ENCODE measurements at regions not wholly inside any gene's neighbourhood (a gene's known extent, or its start where the extent isn't known, plus 50 kb on each side); places are given as distances from the start of the nearest gene placed in this dataset.

DNA sequence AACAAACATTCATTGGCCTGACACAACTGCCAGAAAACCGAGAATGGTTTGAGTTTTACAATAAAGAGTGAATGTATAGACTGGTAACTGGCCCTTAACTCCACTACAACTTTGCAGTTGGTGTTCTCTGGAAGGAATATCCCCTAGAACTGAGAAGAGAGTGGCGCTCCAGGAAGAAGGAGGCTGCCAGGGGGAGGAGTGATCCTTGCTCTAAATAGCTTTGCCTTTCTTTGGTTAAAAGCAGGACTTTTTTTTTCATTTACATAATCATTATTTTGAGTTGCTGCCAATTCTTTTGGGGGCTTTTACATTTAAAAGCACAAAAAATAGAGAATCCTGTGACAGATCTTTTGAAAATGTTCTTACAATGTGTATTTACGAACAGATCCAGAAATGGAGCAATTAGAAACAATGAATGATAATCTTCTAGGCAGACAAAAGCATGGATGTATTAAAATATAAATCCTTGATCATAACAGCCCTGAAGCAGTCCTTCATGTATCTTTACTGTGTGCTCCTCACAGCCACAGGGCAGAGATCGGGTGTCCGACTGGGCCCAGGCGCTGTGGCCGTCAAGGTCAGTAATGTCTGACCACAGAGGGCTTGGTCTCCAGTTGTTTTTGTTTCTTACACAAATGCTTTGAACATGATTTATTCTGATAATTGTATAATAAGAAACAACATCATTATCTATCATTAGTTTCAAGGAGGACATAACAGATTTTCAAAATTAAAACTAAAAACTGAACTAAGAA is 612.2 kb downstream of the HDGFL1 start:
- peak overlapping the region; percentile 17 for H3K9ac ChIP-seq (ENCODE audit: insufficient read length)
- H3K9me3 ChIP-seq (ENCODE audit: low read depth, low read length) = no peaks in the 10 kb centered on the region
- DNase-seq (ENCODE audit: low read depth, low spot score) = no peak
- TF ChIP-seq POLR2AphosphoS5 (IDR thresholded peaks at IDR 0.05; ENCODE audit: borderline replicate concordance, low read depth, low read length) = 0 out of 2 replicates have a peak, but pooled peaks have one; percentile 1
- no peak for TF ChIP-seq EZH2 (IDR thresholded peaks at IDR 0.05)
- H3K4me3 ChIP-seq = peak overlapping the region; percentile 67
- no peaks in the 10 kb centered on the region for H3K36me3 ChIP-seq (ENCODE audit: insufficient read depth, low read length)
- peak overlapping the region; percentile 93 for H3K27ac ChIP-seq

DNA sequence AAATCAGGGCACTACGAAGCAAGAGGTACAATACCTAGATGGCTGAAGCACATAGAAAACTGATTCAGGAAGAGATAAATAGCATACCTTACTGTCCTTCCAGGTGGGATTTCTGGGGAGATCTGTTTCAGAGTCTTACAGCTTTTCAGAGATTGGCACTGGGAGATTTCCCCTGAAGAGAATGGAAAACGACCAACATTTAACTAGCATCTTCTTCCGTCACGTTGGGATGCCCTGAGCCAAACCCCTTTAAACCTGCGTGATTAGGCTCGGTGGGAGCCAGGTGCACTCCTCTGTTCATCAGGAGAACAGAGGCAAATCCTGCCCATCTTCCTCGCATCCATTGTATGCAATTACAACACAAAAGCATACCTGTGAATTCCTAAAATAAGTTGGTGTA is 614.5 kb downstream of the HDGFL1 start:
- H3K27ac ChIP-seq = no peak overlapping the region
- no peak overlapping the region for H3K9ac ChIP-seq (ENCODE audit: insufficient read length)
- H3K36me3 ChIP-seq (ENCODE audit: insufficient read depth, low read length) = no peaks in the 10 kb centered on the region
- H3K4me3 ChIP-seq = no peak overlapping the region
- no peak for DNase-seq (ENCODE audit: low read depth, low spot score)
- H3K9me3 ChIP-seq (ENCODE audit: low read depth, low read length) = no peaks in the 10 kb centered on the region
- no peak for TF ChIP-seq POLR2AphosphoS5 (IDR thresholded peaks at IDR 0.05; ENCODE audit: borderline replicate concordance, low read depth, low read length)
- no peak for TF ChIP-seq FOXP2 (optimal IDR thresholded peaks at IDR 0.05; ENCODE audit: control extremely low read depth, extremely low read length, insufficient read depth)
- TF ChIP-seq EZH2 (IDR thresholded peaks at IDR 0.05) = no peak

DNA sequence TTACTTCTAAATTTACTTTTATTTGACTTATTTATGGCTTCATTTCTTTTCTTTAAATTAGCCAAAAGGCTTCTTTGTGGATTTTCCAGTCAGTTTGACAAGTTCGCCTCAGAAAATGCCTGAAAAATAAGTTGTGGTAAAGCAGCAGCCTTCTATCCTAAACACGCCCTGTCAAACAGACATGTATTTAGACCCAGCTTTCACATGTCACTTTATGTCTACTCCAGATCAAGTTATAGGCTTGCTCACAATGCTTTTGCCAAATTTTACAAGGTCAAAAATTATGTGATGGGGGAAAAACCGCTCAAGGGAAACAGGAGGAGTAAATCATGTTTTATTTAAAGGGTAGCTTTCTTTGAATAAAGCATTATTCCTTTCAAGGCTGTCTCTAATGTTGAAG is 615.0 kb downstream of the HDGFL1 start:
- H3K27ac ChIP-seq = no peak overlapping the region
- no peak overlapping the region for H3K9ac ChIP-seq (ENCODE audit: insufficient read length)
- no peak overlapping the region for H3K4me3 ChIP-seq
- H3K9me3 ChIP-seq (ENCODE audit: low read depth, low read length) = no peaks in the 10 kb centered on the region
- no peak for TF ChIP-seq FOXP2 (optimal IDR thresholded peaks at IDR 0.05; ENCODE audit: control extremely low read depth, extremely low read length, insufficient read depth)
- no peak for TF ChIP-seq EZH2 (IDR thresholded peaks at IDR 0.05)
- no peaks in the 10 kb centered on the region for H3K36me3 ChIP-seq (ENCODE audit: insufficient read depth, low read length)
- DNase-seq (ENCODE audit: low read depth, low spot score) = no peak

GRCh38 chr6:23195487-23195886 is 626.1 kb downstream of the HDGFL1 start:
- TF ChIP-seq FOXP2 (optimal IDR thresholded peaks at IDR 0.05; ENCODE audit: control extremely low read depth, extremely low read length, insufficient read depth) = no peak
- TF ChIP-seq EZH2 (IDR thresholded peaks at IDR 0.05) = no peak
- TF ChIP-seq POLR2AphosphoS5 (IDR thresholded peaks at IDR 0.05; ENCODE audit: borderline replicate concordance, low read depth, low read length) = no peak
- no peaks in the 10 kb centered on the region for H3K36me3 ChIP-seq (ENCODE audit: insufficient read depth, low read length)
- no peaks in the 10 kb centered on the region for H3K9me3 ChIP-seq (ENCODE audit: low read depth, low read length)
- no peak overlapping the region for H3K9ac ChIP-seq (ENCODE audit: insufficient read length)
- no peak overlapping the region for H3K27ac ChIP-seq
- no peak for DNase-seq (ENCODE audit: low read depth, low spot score)
- no peak overlapping the region for H3K4me3 ChIP-seq

- H3K4me3 ChIP-seq = no peak overlapping the region
- no peak overlapping the region for H3K27ac ChIP-seq
- no peaks in the 10 kb centered on the region for H3K9me3 ChIP-seq (ENCODE audit: low read depth, low read length)
- H3K9ac ChIP-seq (ENCODE audit: insufficient read length) = no peak overlapping the region
- DNase-seq (ENCODE audit: low read depth, low spot score) = no peak
- H3K36me3 ChIP-seq (ENCODE audit: insufficient read depth, low read length) = no peaks in the 10 kb centered on the region
- TF ChIP-seq POLR2AphosphoS5 (IDR thresholded peaks at IDR 0.05; ENCODE audit: borderline replicate concordance, low read depth, low read length) (no peak), FOXP2 (optimal IDR thresholded peaks at IDR 0.05; ENCODE audit: control extremely low read depth, extremely low read length, insufficient read depth) (no peak), EZH2 (IDR thresholded peaks at IDR 0.05) (no peak)
Measured at GRCh38 chr6:23199541-23199940, 630.2 kb downstream of the HDGFL1 start.

GRCh38 chr6:23200946-23201345 is 631.6 kb downstream of the HDGFL1 start:
- no peaks in the 10 kb centered on the region for H3K9me3 ChIP-seq (ENCODE audit: low read depth, low read length)

GRCh38 chr6:23202207-23202606 is 632.8 kb downstream of the HDGFL1 start:
- TF ChIP-seq EZH2 (IDR thresholded peaks at IDR 0.05) (no peak), POLR2AphosphoS5 (IDR thresholded peaks at IDR 0.05; ENCODE audit: borderline replicate concordance, low read depth, low read length) (no peak), FOXP2 (optimal IDR thresholded peaks at IDR 0.05; ENCODE audit: control extremely low read depth, extremely low read length, insufficient read depth) (no peak)
- Histone ChIP-seq H3K4me3 (no peak overlapping the region), H3K9ac (ENCODE audit: insufficient read length) (no peak overlapping the region), H3K27ac (no peak overlapping the region), H3K9me3 (ENCODE audit: low read depth, low read length) (no peaks in the 10 kb centered on the region), H3K36me3 (ENCODE audit: insufficient read depth, low read length) (no peaks in the 10 kb centered on the region)
- no peak for DNase-seq (ENCODE audit: low read depth, low spot score)

More at GRCh38 chr6:23200946-23201345, 631.6 kb downstream of the HDGFL1 start:
- Histone ChIP-seq H3K4me3 (no peak overlapping the region), H3K27ac (no peak overlapping the region), H3K36me3 (ENCODE audit: insufficient read depth, low read length) (no peaks in the 10 kb centered on the region), H3K9ac (ENCODE audit: insufficient read length) (no peak overlapping the region)
- no peak for TF ChIP-seq FOXP2 (optimal IDR thresholded peaks at IDR 0.05; ENCODE audit: control extremely low read depth, extremely low read length, insufficient read depth)
- no peak for TF ChIP-seq POLR2AphosphoS5 (IDR thresholded peaks at IDR 0.05; ENCODE audit: borderline replicate concordance, low read depth, low read length)
- no peak for TF ChIP-seq EZH2 (IDR thresholded peaks at IDR 0.05)
- no peak for DNase-seq (ENCODE audit: low read depth, low spot score)

- TF ChIP-seq POLR2AphosphoS5 (IDR thresholded peaks at IDR 0.05; ENCODE audit: borderline replicate concordance, low read depth, low read length) = no peak
- no peak for TF ChIP-seq FOXP2 (optimal IDR thresholded peaks at IDR 0.05; ENCODE audit: control extremely low read depth, extremely low read length, insufficient read depth)
- no peak for TF ChIP-seq EZH2 (IDR thresholded peaks at IDR 0.05)
- H3K36me3 ChIP-seq (ENCODE audit: insufficient read depth, low read length) = no peaks in the 10 kb centered on the region
- H3K9me3 ChIP-seq (ENCODE audit: low read depth, low read length) = no peaks in the 10 kb centered on the region
- DNase-seq (ENCODE audit: low read depth, low spot score) = no peak
- H3K9ac ChIP-seq (ENCODE audit: insufficient read length) = no peak overlapping the region
- no peak overlapping the region for H3K27ac ChIP-seq
- no peak overlapping the region for H3K4me3 ChIP-seq
Measured at GRCh38 chr6:23212398-23212797, 643.0 kb downstream of the HDGFL1 start.

GRCh38 chr6:23213193-23213592 is 643.8 kb downstream of the HDGFL1 start:
- no peaks in the 10 kb centered on the region for H3K36me3 ChIP-seq (ENCODE audit: insufficient read depth, low read length)
- no peak overlapping the region for H3K27ac ChIP-seq
- no peak for DNase-seq (ENCODE audit: low read depth, low spot score)

More at GRCh38 chr6:23213193-23213592, 643.8 kb downstream of the HDGFL1 start:
- Histone ChIP-seq H3K4me3 (no peak overlapping the region), H3K9ac (ENCODE audit: insufficient read length) (no peak overlapping the region), H3K9me3 (ENCODE audit: low read depth, low read length) (no peaks in the 10 kb centered on the region)
- TF ChIP-seq POLR2AphosphoS5 (IDR thresholded peaks at IDR 0.05; ENCODE audit: borderline replicate concordance, low read depth, low read length) (no peak), EZH2 (IDR thresholded peaks at IDR 0.05) (no peak), FOXP2 (optimal IDR thresholded peaks at IDR 0.05; ENCODE audit: control extremely low read depth, extremely low read length, insufficient read depth) (no peak)
